Panc1 (cell line): ENCODE measurements at regions not wholly inside any gene's neighbourhood (a gene's known extent, or its start where the extent isn't known, plus 50 kb on each side); places are given as distances from the start of the nearest gene placed in this dataset.

Experiments
- ATAC-seq: fragments of 200-7000 bp; cut with Tn5 transposase; 2 replicates; pipeline ENCODE4 v1.9.1; 2020; ENCODE audit warnings: mild to moderate bottlenecking, moderate library complexity
- BruUV-seq: library from RNA; stranded (reverse); fragments of 400-500 nt; replicated peaks from 2 replicates; lab custom pipeline; 2021; lab: Mats Ljungman, UMichigan
- CTCF ChIA-PET: fragments of 300-600 bp; sonication (Branson Sonifier 250); formaldehyde crosslinking; loops from one replicate; lab custom pipeline; 2022; ENCODE audit warnings: antibody characterized with exemption; lab: Charles Lee
- POLR2A ChIA-PET: fragments of 300-600 bp; sonication (Branson Sonifier 250); formaldehyde crosslinking; loops from one replicate; lab custom pipeline; 2022; ENCODE audit warnings: antibody characterized with exemption; lab: Charles Lee
- DNase-seq: peaks from one replicate; pipeline ENCODE4 v3.0.0-alpha.2; 2010; ENCODE audit warnings: low read depth, low spot score
- H3K27ac ChIP-seq: 2 replicates; pipeline ENCODE4 v1.5.1; 2011; ENCODE audit warnings: mild to moderate bottlenecking, low read length, inconsistent platforms
- H3K27me3 ChIP-seq: fragments of 200-500 bp; sonication (Bioruptor generic); 2 replicates; pipeline ENCODE4 v1.6.0; 2014; ENCODE audit warnings: low read length, inconsistent platforms; ENCODE audit not compliant: control insufficient read depth, insufficient read depth
- H3K36me3 ChIP-seq: fragments of 200-500 bp; sonication (Bioruptor generic); 2 replicates; pipeline ENCODE4 v1.5.1; 2014; ENCODE audit warnings: inconsistent platforms, mild to moderate bottlenecking, low read length, moderate library complexity; ENCODE audit not compliant: control insufficient read depth, insufficient read depth
- H3K4me1 ChIP-seq: 2 replicates; pipeline ENCODE4 v1.5.1; 2011; ENCODE audit warnings: inconsistent platforms, mild to moderate bottlenecking, low read length, moderate library complexity; ENCODE audit not compliant: control insufficient read depth, insufficient read depth
- H3K4me3 ChIP-seq, 2 experiments: 2 replicates each; pipeline ENCODE4 v1.5.1; 2011 to 2012; ENCODE audit warnings: low read depth in 2 of 2, low read length in 2 of 2, mild to moderate bottlenecking in 2 of 2, inconsistent platforms in 1 of 2, moderate library complexity in 1 of 2
- H3K9me3 ChIP-seq: fragments of 200-500 bp; sonication (Bioruptor generic); 2 replicates; pipeline ENCODE4 v1.5.1; 2014; ENCODE audit warnings: low read depth, mild to moderate bottlenecking, inconsistent platforms, low read length, moderate library complexity; ENCODE audit not compliant: control insufficient read depth, insufficient read depth
- POLR2AphosphoS5 ChIP-seq: IDR thresholded peaks from 2 replicates; pipeline ENCODE4 v1.6.1; 2012; ENCODE audit warnings: mild to moderate bottlenecking, low read depth, low read length, moderate library complexity
- SIN3A ChIP-seq: IDR thresholded peaks from 2 replicates; pipeline ENCODE4 v1.6.1; 2012; ENCODE audit warnings: low read depth, mild to moderate bottlenecking, low read length, moderate library complexity, borderline replicate concordance; ENCODE audit not compliant: insufficient read depth
- TCF7L2 ChIP-seq: IDR thresholded peaks from 2 replicates; pipeline ENCODE4 v1.6.1; 2011; ENCODE audit warnings: mild to moderate bottlenecking, low read depth, low read length, inconsistent platforms
- in situ Hi-C: cut with HindIII; loops from 2 replicates; pipeline ENCODE4 v1.10.0; 2016; ENCODE audit warnings: low sequenced_read_pairs, low pct_unique_long_range_greater_than_20kb
- intact Hi-C: fragments of 100-400 bp; cut with micrococcal nuclease; formaldehyde crosslinking; loops from one replicate; pipeline ENCODE4 v1.10.0; 2022; ENCODE audit not compliant: unreplicated experiment
- TF ChIP-seq, protein P1 (sequence below), 2 experiments: IDR thresholded peaks; 2 replicates each; pipeline ENCODE4 v1.6.1; 2011 to 2012; ENCODE audit warnings: low read depth in 2 of 2, control low read depth in 1 of 2, low read length in 1 of 2, mild to moderate bottlenecking in 1 of 2, moderate library complexity in 1 of 2; ENCODE audit not compliant: insufficient read depth in 1 of 2
- TF ChIP-seq, protein P2 (sequence below): fragments of 450-650 bp; IDR thresholded peaks from 2 replicates; pipeline ENCODE4 v1.5.1; 2017; ENCODE audit warnings: mild to moderate bottlenecking

- Histone ChIP-seq H3K36me3 (no peaks in the 10 kb centered on the region), H3K27ac (no peak overlapping the region), H3K9me3 (no peaks in the 10 kb centered on the region), H3K4me1 (no peaks in the 10 kb centered on the region), H3K27me3 (no peaks in the 10 kb centered on the region), H3K4me3 (no peak overlapping the region)
- CTCF ChIA-PET = no interaction called here
- TF ChIP-seq TCF7L2 (no peak), SIN3A (no peak), POLR2AphosphoS5 (no peak)
- TF ChIP-seq, protein P1, sequence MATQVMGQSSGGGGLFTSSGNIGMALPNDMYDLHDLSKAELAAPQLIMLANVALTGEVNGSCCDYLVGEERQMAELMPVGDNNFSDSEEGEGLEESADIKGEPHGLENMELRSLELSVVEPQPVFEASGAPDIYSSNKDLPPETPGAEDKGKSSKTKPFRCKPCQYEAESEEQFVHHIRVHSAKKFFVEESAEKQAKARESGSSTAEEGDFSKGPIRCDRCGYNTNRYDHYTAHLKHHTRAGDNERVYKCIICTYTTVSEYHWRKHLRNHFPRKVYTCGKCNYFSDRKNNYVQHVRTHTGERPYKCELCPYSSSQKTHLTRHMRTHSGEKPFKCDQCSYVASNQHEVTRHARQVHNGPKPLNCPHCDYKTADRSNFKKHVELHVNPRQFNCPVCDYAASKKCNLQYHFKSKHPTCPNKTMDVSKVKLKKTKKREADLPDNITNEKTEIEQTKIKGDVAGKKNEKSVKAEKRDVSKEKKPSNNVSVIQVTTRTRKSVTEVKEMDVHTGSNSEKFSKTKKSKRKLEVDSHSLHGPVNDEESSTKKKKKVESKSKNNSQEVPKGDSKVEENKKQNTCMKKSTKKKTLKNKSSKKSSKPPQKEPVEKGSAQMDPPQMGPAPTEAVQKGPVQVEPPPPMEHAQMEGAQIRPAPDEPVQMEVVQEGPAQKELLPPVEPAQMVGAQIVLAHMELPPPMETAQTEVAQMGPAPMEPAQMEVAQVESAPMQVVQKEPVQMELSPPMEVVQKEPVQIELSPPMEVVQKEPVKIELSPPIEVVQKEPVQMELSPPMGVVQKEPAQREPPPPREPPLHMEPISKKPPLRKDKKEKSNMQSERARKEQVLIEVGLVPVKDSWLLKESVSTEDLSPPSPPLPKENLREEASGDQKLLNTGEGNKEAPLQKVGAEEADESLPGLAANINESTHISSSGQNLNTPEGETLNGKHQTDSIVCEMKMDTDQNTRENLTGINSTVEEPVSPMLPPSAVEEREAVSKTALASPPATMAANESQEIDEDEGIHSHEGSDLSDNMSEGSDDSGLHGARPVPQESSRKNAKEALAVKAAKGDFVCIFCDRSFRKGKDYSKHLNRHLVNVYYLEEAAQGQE (IDR thresholded peaks at IDR 0.05; ENCODE audit: insufficient read depth in 1 of 2, low read depth in 2 of 2, low read length in 1 of 2) = no peak
- TF ChIP-seq, protein P2, sequence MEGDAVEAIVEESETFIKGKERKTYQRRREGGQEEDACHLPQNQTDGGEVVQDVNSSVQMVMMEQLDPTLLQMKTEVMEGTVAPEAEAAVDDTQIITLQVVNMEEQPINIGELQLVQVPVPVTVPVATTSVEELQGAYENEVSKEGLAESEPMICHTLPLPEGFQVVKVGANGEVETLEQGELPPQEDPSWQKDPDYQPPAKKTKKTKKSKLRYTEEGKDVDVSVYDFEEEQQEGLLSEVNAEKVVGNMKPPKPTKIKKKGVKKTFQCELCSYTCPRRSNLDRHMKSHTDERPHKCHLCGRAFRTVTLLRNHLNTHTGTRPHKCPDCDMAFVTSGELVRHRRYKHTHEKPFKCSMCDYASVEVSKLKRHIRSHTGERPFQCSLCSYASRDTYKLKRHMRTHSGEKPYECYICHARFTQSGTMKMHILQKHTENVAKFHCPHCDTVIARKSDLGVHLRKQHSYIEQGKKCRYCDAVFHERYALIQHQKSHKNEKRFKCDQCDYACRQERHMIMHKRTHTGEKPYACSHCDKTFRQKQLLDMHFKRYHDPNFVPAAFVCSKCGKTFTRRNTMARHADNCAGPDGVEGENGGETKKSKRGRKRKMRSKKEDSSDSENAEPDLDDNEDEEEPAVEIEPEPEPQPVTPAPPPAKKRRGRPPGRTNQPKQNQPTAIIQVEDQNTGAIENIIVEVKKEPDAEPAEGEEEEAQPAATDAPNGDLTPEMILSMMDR = no peak
- POLR2A ChIA-PET = no interaction called here
- DNase-seq (no peak), ATAC-seq (no peak)
- BruUV-seq = no TSS peak
- intact Hi-C loops = no loop called here
- in situ Hi-C loops = no loop called here
Observed at GRCh38 chrX:6812087-6812486, 277.2 kb upstream of the VCX3A start.

DNA sequence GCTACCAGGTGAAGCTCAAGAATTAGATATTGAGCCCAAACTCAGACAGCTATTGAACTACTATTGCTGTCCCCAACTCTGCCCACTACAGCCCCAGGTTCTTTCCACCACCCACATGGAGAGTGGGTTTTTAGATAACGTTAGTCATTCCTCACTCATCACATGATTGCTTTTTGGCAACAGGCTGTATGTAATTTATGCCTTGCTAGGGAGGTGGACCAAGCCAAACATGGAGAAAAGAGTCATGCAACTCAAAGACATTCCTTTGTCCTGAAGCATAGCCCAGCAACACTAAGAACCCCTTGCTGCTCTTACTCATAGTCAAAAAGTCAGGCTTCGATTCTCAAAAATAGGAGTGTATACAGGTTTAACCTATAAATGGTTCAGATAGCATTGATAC is 275.9 kb upstream of the VCX3A start:
- in situ Hi-C loops = no loop called here
- H3K36me3 ChIP-seq = no peaks in the 10 kb centered on the region
- no TSS peak for BruUV-seq
- no peaks in the 10 kb centered on the region for H3K4me1 ChIP-seq
- no peak for TF ChIP-seq TCF7L2
- TF ChIP-seq, protein P2 = no peak
- POLR2A ChIA-PET = no interaction called here
- H3K27ac ChIP-seq = no peak overlapping the region
- no peak for DNase-seq
- no peak overlapping the region for H3K4me3 ChIP-seq
- no peaks in the 10 kb centered on the region for H3K27me3 ChIP-seq
- ATAC-seq = no peak
- intact Hi-C loops = no loop called here
- no peaks in the 10 kb centered on the region for H3K9me3 ChIP-seq
- CTCF ChIA-PET = no interaction called here

GRCh38 chrX:6803607-6804006 is 268.7 kb upstream of the VCX3A start:
- in situ Hi-C loops = no loop called here
- ATAC-seq (no peak), DNase-seq (no peak)
- no peaks in the 10 kb centered on the region for H3K36me3 ChIP-seq
- BruUV-seq = no TSS peak
- H3K27me3 ChIP-seq = no peaks in the 10 kb centered on the region
- CTCF ChIA-PET = no interaction called here
- POLR2A ChIA-PET = no interaction called here
- no peak overlapping the region for H3K4me3 ChIP-seq
- TF ChIP-seq, protein P1 (IDR thresholded peaks at IDR 0.05; ENCODE audit: insufficient read depth in 1 of 2, low read depth in 2 of 2, low read length in 1 of 2) = no peak
- no peak for TF ChIP-seq SIN3A
- TF ChIP-seq, protein P2 = no peak
- TF ChIP-seq TCF7L2 = no peak
- no peak for TF ChIP-seq POLR2AphosphoS5
- H3K27ac ChIP-seq = no peak overlapping the region
- intact Hi-C loops = no loop called here
- H3K9me3 ChIP-seq = no peaks in the 10 kb centered on the region
- no peaks in the 10 kb centered on the region for H3K4me1 ChIP-seq
